Activated CD4-positive, CD25-positive, alpha-beta regulatory T cell treated with anti-CD3 and anti-CD28 coated beads, Interleukin-2, amount 50 U/mL, for 24 hours (primary cell): ENCODE measurements at regions not wholly inside any gene's neighbourhood (a gene's known extent, or its start where the extent isn't known, plus 50 kb on each side); places are given as distances from the start of the nearest gene placed in this dataset.
"Not testable (repeated sequence)": the region's sequence is repeated elsewhere in the genome, so short reads cannot be mapped to it uniquely, and the experiment has no call there.

Experiments
- ATAC-seq, 2 donors: fragments of 150-1000 bp; cut with Tn5 transposase; one replicate each; pipeline ENCODE4 v1.10.0; 2021; ENCODE audit warnings: mild to moderate bottlenecking in 1 of 2, moderate library complexity in 1 of 2

DNA sequence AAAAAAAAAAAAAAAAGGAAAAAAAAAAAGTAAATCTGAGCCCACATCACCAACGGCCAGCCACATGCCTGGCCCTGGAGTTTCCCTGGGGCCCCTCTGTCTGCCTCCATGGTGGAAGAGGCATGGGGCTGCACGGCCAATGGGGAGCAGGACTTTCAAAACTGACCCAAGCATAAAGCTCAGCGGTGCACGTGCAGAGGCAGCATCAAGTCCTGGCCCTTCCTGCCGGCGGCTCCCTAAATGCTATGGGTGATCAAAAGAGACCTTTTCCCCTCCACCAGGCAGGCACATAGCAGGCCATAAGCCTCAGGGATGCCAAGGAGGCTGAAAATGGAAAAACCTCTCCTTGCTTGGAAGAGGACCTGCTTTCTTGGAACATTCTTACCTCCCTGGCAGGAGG is 94.3 kb downstream of the OAT start:
- no peak for ATAC-seq

DNA sequence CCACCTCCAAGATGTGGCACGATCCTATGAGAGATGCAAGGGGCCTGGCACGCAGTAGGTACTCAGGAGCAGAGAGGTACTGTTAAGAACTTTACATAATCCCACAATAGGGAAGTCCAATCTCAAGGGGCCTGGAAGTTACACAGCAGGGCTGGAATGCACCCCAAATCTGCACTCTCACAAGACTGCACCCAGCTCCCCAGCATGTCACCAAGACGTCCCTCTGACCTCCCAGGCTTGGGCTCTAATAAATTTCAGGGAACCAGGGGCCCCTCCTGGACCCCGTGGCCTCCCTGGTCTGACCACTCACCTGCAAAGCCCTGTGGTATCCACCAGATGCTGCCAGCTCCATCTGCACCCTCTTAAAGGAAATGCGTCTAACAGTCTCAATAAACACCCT is 94.9 kb downstream of the OAT start:
- ATAC-seq, result no peak

DNA sequence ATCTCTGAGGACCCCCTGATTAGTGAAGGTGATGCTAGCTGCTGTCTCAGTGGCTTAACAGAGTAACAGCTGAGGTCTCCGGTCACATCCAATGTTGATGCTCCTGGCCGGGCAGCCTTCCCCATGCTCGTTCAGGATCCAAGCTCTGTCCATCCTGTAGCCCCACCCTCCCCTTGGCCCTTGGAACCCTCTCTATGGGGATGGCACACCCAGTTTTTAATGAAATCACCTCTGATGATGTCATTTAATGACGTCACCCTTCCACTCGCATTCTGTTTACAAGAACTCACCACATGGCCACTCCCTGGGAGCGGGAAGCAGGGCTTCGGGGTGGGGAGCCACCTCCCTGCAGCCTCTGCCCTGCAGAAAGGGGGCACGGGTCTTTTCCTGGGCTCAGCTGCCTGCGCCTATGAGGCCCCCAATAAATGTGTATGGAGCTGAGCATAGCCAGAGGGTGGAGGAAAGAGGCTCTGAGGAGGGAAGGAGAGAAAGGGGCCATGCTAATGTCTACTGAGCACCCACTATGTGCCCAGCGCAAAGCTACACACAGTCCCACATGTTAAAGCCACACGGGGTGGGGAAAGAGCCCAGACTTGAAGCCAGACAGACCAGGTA is 95.5 kb downstream of the OAT start:
- ATAC-seq, result no peak

DNA sequence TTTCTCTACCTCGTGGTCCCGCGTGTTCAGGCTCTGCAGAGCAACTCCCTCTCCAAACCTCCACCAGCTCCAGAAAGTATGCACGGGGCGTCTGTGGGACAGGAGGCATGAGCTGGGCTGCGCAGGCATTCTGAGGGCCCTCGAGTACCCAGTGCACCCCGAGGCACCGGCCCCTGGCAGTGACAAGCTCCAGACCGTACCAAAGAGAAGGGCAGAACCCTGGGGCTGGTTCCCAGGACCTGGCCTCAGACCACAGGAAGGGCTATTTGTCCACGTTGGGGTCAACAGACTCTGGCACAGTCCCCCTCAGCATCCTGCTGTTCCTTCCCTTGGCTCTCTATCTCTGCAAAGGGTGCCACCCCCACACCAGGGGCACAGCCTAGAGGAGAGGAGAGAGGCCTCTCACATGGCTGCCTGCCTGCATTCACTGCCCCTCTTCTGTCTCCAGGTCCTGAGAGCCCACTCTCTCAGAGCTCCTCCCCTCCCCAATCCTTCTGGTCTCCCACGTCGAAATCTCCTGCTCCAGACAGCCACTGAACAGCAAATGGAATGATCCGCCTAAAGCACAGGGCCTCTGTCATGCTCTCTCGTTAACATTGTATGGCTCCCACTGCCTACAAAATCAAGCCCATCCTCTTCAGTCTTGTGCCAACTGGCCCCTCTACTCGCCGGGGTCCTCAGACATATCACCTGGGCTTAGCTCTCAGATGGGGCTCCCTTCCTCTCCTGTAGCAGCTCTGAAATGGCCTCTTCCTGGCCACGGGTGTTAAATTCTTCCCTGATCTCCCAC is 96.3 kb downstream of the OAT start:
- no peak for ATAC-seq

DNA sequence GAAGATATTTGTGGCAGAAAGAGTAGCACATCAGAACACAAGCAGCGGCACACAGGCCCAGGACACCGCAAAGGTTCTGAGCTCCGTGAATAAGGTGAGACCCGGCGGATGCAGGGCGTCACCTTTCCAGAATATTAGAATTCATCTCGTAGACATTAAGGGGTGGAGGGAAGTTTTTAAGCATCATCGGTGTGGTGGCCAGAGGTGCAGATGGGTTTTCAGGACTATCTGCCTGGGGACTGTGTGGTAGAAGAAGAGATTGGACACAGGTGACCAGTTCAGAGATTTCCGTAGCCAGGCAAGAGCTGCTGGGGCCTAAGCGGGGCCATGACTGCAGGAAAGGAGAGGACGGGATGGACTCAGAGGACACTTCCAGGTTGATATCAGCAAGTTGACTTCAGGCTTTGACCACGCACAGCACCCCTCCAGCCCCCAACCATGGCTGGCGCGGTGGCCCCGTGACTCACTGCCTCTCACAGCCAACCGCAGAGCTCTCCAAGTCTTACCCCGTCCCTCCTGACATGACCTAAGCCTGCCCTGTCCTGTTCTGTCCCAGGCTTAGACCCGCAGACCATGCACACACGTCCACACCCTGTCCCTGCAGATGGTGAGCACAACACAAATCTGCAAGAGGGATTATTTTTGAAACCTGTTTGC is 97.2 kb downstream of the OAT start:
- no peak for ATAC-seq

DNA sequence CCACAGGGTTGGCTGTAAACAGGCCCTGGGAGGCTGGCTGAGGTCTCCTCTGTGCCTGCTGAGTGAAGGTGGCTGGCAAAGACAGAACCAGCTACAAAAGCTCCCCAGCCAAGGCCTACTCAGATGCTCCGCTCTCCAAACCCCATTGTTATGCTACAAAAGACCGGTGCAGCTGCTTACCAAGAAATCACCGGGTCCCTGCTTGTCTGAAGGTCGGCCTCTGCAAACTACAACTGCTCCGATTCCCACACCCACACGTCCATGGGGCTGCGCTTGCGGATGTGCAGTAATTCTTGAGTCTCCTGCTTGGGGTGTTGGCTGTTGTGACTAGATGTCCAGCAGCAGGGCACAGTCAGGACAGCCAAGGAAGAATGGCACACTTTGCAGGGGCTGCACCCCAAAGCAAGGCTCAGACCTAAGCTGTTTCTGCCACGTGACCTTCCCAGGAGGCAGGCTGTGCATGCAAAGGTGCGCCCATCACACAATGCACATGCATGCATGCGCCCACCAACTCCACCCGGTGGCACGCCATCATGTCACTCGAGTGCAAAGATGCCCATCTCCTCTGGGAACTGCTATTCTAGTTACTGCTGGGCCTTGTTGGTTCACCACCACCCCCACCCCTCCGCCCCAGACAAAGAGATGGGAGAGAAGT is 97.8 kb downstream of the OAT start:
- no peak for ATAC-seq

DNA sequence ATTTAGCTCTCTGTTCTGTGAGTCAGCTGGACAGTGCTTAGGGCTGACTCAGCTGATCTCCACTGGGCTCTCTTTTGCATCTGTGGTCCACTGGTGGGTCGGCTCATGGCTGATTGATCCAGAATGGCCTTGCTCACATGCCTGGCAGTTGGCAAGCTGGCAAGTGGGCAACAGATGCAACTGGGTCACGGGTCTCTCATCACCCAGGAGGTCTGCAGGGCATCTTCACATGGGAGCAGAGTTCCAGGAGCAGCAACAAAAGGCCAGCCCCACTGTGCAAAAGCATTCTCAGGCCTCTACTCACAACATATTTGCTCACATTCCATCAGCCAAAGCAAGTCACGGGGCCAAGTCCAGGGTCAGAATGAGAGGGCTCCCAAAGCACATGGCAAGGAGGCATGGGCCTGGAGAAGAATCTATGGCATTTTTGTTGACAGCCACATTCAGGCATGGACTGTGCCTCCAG is 98.8 kb downstream of the OAT start:
- no peak for ATAC-seq

DNA sequence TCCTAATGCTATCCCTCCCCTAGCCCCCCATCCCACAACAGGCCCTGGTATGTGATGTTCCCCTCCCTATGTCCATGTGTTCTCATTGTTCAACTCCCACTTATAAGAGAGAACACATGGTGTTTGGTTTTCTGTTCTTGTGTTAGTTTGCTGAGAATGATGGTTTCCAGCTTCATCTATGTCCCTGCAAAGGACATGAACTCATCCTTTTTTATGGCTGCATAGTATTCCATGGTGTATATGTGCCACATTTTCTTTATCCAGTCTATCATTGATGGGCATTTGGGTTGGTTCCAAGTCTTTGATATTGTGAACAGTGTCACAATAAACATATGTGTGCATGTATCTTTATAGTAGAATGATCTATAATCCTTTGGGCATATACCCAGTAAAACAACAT is 99.2 kb downstream of the OAT start:
- ATAC-seq, result not testable (repeated sequence)

DNA sequence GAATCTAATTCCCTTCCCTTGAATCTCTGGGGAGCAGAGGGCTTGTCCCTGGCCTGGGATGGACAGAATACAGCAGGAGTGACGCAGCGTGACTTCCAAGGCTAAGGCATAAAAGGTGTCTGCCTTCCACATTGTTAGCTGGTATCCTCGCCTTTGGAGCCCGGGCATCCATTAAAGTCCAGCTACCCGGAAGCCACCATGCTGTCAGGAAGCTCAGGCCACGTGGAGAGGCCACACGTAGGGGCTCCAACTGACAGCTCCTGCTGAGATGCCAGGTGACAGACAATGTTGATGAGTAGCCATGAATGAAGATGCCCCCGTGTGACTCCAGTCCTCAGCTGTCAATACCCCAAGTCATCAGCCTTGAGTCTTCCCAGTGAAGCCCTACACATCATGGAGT is 99.9 kb downstream of the OAT start:
- no peak for ATAC-seq

DNA sequence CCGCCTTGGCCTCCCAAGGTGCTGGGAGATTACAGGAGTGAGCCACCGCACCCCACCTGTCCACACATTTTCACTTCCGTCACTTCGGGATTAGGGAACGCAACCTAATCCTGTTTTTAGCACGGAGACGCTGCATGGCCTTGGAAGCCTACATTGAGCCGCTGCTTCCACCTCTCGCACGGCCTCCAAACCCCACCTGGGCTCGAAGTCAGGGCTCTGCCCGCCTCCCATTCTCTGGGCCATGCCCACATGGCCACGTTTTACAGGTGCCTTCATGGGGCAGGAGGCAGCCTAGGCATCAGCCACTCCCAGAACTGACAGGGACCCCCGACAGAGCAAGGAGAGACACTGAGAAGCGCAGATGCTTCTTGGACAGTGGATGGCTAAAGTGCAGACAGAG is 100.6 kb downstream of the OAT start:
- no peak for ATAC-seq

DNA sequence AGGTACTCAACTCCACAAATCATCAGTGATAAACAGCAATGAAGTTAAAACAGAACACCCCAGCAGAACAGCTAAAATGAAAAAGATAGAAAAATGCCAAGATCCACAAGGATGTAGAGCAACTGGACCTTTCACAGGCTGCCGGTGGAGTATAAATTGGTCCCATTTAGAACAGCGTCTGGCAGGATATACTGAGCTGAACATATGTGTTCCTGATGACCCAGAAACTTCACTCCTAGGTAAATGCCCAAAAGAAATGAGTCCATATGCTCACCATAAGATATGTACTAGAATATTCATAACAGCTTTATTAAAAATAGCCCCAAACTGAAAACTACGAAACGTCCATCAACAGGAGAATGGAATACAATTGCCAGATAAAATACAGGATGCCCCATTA is 102.4 kb downstream of the OAT start:
- no peak for ATAC-seq

DNA sequence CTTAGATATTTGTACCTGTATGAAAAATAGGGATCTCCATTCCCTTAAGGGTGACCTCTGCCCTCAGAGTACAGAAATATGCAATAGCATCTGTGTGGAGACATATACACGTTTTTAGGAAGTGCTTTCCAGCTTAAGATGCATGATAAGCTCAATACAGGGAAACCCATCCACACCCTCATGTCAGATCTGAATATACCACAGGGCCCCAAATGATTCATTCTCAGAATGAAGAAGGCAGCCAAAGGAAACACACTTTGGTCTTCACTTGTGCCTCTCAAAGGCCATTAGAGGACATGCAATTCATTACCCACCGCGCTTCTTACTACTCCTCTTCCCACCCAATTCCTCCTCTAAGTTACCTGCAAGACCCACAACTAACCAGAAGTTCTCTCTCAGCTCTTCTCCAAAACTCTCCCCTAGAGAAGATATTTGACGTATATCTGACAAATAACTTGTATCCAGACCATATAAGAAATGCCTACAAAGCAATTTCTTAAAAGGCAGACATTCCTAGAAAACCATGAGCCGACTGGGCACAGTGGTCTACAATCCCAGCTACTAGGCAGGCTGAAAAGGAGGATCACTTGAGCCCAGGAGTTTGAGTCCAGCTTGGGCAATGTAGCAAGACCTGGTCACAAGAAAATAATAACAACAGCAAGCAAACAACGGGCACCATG is 103.0 kb downstream of the OAT start:
- no peak for ATAC-seq

DNA sequence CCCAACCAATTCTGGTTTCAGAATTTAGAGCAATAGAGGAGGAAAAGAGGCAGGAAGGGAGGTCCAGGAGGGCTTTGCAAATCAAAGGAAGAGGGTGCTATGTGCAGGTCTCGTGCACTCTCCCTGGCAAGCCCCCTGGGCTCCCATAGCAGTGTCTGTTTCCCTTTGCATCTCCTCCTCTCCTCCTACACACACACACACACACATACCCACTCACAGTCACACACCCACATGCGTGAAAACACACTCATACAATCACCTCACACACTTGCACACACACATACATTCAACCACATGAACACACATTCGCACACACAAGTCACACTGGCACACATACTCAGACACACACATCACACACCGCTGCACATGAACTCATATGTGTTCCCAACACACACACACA is 105.3 kb downstream of the OAT start:
- ATAC-seq, result no peak

DNA sequence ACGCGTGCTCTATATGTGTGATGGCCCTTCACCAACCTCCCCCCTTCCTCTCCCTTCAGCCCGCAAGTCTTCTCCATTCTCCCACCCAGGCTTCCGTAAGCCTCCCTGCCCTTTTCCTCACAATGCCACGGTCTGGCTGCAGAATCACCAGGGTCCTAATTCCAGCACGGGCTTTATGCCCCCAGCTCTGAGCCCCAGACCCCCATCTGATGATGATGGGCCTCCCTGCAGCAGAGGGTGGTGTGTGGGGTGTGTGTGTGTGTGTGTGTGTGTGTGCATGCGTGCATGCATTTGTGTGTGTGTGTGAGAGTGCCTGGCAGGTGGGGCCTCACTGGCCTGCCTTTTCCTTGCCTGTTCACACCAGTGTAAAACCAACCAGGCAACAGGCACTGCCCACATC is 109.9 kb downstream of the OAT start:
- no peak for ATAC-seq

DNA sequence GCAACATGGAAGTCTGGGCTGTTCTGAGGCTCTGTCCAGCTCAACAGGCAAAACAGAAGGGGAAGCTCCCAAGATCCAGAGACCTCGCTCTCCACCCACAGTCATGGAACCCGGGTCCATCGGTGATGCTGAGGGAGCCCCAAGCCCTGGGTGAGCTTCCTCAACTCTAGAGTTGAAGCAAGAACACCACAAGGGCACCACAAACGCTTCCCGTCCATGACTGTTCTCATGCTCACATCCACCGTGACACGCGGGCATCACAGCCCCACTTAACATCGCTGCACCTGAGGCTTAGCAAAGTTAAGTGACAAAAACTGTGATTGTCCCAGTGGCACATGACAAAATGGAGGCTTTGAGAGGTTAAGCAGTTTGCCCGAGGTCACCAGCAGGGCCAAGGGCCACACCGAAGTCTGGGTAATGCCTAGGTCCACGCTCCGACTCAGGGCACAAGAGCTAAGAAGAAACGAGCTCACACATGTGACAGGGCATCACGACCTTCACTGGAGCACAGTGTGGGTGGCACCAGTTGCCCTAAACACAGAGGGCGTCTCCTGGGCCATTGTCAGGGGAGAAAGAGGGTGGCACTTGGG is 110.6 kb downstream of the OAT start:
- ATAC-seq, result no peak

DNA sequence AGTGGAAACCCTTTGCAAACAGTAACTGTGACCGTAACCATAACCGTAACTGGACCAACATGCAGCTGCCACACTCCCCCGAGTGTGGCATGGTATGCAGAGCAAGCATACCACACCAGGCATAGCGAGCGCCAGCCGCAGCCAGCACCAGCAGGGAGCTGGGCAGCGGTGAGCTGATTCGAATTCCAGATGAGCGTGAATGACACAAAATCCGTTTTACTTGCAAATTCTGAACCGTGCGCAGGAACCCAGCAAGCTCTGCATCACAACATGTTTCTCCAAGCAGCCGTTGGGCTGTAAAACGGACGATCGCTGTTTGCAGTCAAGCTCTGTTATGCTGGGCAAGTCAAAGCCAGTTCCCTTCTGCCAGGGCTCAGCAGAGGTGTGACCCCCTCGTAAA is 111.1 kb downstream of the OAT start:
- no peak for ATAC-seq

DNA sequence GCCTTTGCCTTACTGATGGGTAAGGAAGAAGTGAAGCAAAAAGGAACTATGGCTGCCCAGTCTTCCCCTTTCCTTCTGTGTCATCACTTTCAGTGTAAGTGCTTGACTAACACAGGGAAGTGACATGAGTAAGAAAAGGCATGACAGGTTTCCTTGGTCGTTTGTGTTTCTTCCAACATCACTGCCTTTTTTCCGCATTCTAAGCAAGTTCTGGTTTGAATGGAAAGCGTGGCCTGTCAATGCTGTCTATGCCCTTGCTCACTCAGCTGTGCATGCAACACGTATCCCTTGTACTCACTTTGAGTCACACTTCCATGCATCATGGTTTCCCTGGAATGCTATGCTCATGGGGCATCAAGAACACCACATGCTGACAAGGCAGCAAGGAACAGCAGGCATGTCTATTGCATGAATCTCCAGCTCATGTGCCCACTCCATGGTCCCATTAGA is 111.8 kb downstream of the OAT start:
- no peak for ATAC-seq

DNA sequence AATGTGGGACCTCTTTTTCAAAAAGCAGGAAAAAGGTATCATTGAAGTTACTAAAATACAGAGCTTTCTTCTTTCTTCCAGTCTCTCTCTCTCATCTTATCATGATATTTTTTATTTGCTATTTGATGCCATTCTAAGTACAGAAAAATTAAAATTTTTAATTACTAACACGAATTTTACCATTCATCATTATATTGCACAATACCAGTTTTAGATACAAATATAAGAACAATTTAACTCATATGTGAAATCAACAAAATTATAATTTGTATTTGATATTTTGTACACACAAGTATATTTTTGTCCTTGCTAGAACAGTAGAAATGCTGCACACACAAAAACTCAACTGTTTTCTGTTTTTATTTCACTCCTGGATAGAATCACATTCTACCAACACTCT is 112.2 kb downstream of the OAT start:
- ATAC-seq, result no peak

DNA sequence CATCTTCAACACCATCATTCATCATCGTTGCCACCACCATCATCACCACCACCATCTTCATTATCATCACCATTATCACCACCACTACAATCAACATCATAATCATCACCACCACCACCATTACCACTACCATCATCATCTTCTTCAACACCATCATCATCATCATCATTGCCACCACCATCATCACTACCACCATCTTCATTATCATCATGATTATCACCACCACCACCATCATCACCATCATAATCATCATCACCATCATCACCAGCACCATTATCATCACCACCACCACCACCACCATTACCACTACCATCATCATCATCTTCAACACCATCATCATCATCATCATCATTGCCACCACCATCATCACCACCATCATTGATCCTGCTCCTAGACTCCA is 112.7 kb downstream of the OAT start:
- ATAC-seq, result no peak

DNA sequence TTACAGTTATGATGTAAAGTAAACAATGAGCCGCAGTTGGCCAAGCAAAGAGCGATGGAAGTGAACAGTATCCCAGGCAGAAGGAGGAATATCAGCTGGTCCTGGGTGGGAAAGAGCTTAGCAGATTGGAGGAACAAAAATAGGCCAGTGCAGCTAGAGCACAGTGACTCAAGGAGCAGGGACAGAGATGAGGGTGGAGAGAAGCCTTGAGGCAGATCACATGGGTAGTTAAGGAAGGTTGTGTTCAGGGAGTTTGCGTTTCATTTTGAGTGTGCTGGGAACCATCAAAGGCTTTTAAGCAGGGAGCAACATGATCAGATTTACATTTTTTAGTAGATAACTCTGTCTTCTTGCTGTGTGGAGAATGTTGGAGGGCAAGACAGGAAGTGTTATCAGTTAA is 113.6 kb downstream of the OAT start:
- ATAC-seq, result no peak

DNA sequence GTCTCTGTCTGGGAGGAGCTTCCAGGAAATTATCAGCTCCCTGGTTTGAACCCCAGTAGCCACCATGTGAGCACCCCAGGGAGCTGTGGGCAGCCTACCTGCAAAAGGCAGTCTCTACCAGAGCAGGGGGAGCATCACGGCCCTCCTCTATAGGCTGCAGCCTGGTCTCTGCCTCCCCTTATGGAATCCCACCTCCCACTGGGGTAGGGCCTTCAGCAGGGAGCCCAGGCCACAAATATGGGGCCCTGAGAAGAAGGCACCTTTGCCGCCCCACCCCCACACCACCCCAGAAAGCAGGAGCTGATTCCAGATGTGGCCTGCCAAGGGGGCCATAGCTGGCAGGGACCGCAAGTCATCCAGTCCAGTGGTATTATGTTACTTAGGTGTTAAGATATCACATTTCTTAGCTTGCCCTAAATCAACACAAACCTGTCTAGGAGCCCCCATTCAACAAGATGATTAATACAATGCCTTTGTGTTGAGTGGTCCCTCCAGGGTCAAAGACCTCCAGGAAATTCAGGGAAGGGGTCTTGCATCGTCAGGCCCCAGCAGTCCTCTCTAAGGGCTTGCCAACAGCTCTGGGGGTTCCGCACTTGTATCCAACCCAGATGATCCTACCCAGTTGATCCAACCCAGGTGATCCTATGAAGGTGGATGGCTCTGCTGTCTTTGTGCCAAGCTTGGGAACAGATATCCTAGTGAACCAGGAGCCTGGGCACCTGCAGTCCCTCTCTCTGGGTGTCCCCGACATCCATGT is 114.9 kb downstream of the OAT start:
- no peak for ATAC-seq
